IMR-90 (cell line): ENCODE measurements at regions not wholly inside any gene's neighbourhood (a gene's known extent, or its start where the extent isn't known, plus 50 kb on each side); places are given as distances from the start of the nearest gene placed in this dataset.

Source experiments
- ATAC-seq: fragments of 200-7000 bp; cut with Tn5 transposase; 2 replicates; pipeline ENCODE4 v1.9.1; 2020; ENCODE audit warnings: low read depth, mild to moderate bottlenecking, moderate library complexity
- BruUV-seq: library from RNA; stranded (reverse); fragments of 400-500 nt; replicated peaks from 2 replicates; lab custom pipeline; 2021; lab: Mats Ljungman, UMichigan
- CTCF ChIA-PET: fragments of 300-600 bp; formaldehyde crosslinking; extraction: SDS; loops from one replicate; lab custom pipeline; 2021; ENCODE audit warnings: antibody characterized with exemption; lab: Yijun Ruan, JAX
- POLR2A ChIA-PET: fragments of 300-600 bp; sonication (Branson Sonifier 250); formaldehyde crosslinking; loops from one replicate; lab custom pipeline; 2022; ENCODE audit warnings: antibody characterized with exemption; ENCODE audit not compliant: unreplicated experiment; lab: Charles Lee
- DNase-seq: peaks from one replicate; pipeline ENCODE4 v3.0.0; 2013
- H2AFZ ChIP-seq: replicated peaks from 2 replicates; pipeline ENCODE3; 2013; ENCODE audit warnings: low read length, mild to moderate bottlenecking; ENCODE audit not compliant: poor library complexity
- H2AK5ac ChIP-seq: 2 replicates; pipeline ENCODE4 v1.6.1; 2013; ENCODE audit warnings: low read depth, low read length, inconsistent platforms
- H2AK9ac ChIP-seq: replicated peaks from 2 replicates; pipeline ENCODE3; 2013; ENCODE audit warnings: mild to moderate bottlenecking, low read depth, low read length, moderate library complexity; ENCODE audit not compliant: poor library complexity
- H2BK120ac ChIP-seq: 2 replicates; pipeline ENCODE4 v1.6.1; 2013; ENCODE audit warnings: low read depth, low read length, inconsistent platforms
- H2BK15ac ChIP-seq: 3 replicates; pipeline ENCODE4 v1.6.1; 2013; ENCODE audit warnings: low read depth, low read length, inconsistent platforms
- H2BK20ac ChIP-seq: 2 replicates; pipeline ENCODE4 v1.6.1; 2013; ENCODE audit warnings: low read depth, mild to moderate bottlenecking, inconsistent platforms, low read length, moderate library complexity
- H2BK5ac ChIP-seq: 2 replicates; pipeline ENCODE4 v1.6.1; 2013; ENCODE audit warnings: mild to moderate bottlenecking, low read depth, low read length, inconsistent platforms; ENCODE audit not compliant: poor library complexity, severe bottlenecking
- H3K14ac ChIP-seq: replicated peaks from 2 replicates; pipeline ENCODE4 v1.6.1; 2013; ENCODE audit warnings: low read depth, low read length, inconsistent platforms
- H3K18ac ChIP-seq: 2 replicates; pipeline ENCODE4 v1.6.1; 2013; ENCODE audit warnings: low read depth, low read length, control low read depth
- H3K23ac ChIP-seq: 2 replicates; pipeline ENCODE4 v1.6.1; 2013; ENCODE audit warnings: low read depth, low read length, inconsistent platforms
- H3K27ac ChIP-seq: 2 replicates; pipeline ENCODE4 v1.5.1; 2013; ENCODE audit warnings: mild to moderate bottlenecking, control low read depth, low read length; ENCODE audit not compliant: insufficient read depth
- H3K27me3 ChIP-seq: 2 replicates; pipeline ENCODE4 v1.6.1; 2013; ENCODE audit warnings: low read length; ENCODE audit not compliant: control insufficient read depth, insufficient read depth
- H3K36me3 ChIP-seq: 2 replicates; pipeline ENCODE4 v1.6.1; 2013; ENCODE audit warnings: low read length, mixed read lengths; ENCODE audit not compliant: control insufficient read depth, insufficient read depth
- H3K4ac ChIP-seq: 2 replicates; pipeline ENCODE4 v1.6.1; 2013; ENCODE audit warnings: low read depth, low read length, inconsistent platforms
- H3K4me1 ChIP-seq: 2 replicates; pipeline ENCODE4 v1.6.1; 2013; ENCODE audit warnings: low read length, mixed read lengths; ENCODE audit not compliant: control insufficient read depth, insufficient read depth
- H3K4me2 ChIP-seq: 2 replicates; pipeline ENCODE4 v1.6.1; 2013; ENCODE audit warnings: low read depth, mild to moderate bottlenecking, control low read depth, low read length, moderate library complexity
- H3K4me3 ChIP-seq: 2 replicates; pipeline ENCODE4 v1.5.1; 2013; ENCODE audit warnings: low read depth, mild to moderate bottlenecking, control low read depth, low read length, moderate library complexity; ENCODE audit not compliant: insufficient read depth
- H3K56ac ChIP-seq: 2 replicates; pipeline ENCODE4 v1.6.1; 2013; ENCODE audit warnings: low read length, inconsistent platforms; ENCODE audit not compliant: insufficient read depth; ENCODE audit errors: extremely low read depth
- H3K79me1 ChIP-seq, 2 experiments: 2 replicates each; pipeline ENCODE4 v1.6.1; 2013; ENCODE audit warnings: low read length in 2 of 2, inconsistent platforms in 1 of 2, low read depth in 1 of 2
- H3K9ac ChIP-seq: 2 replicates; pipeline ENCODE4 v1.6.1; 2013; ENCODE audit warnings: low read depth, low read length, control low read depth
- H3K9me1 ChIP-seq: 2 replicates; pipeline ENCODE4 v1.6.1; 2013; ENCODE audit warnings: low read length, inconsistent platforms; ENCODE audit not compliant: insufficient read depth
- H3K9me3 ChIP-seq: 2 replicates; pipeline ENCODE4 v1.6.1; 2013; ENCODE audit warnings: low read length; ENCODE audit not compliant: control insufficient read depth, insufficient read depth
- H4K20me1 ChIP-seq: 2 replicates; pipeline ENCODE4 v1.6.1; 2013; ENCODE audit warnings: low read length, inconsistent platforms; ENCODE audit not compliant: insufficient read depth
- H4K5ac ChIP-seq: 2 replicates; pipeline ENCODE4 v1.6.1; 2013; ENCODE audit warnings: mild to moderate bottlenecking, low read depth, low read length, control low read depth
- H4K8ac ChIP-seq, 2 experiments: 2 replicates each; pipeline ENCODE4 v1.6.1; 2013; ENCODE audit warnings: low read depth in 2 of 2, low read length in 2 of 2, control low read depth in 1 of 2, inconsistent platforms in 1 of 2
- H4K91ac ChIP-seq: 2 replicates; pipeline ENCODE4 v1.6.1; 2013; ENCODE audit warnings: low read depth, low read length, inconsistent platforms; ENCODE audit not compliant: insufficient read depth
- CEBPB ChIP-seq: IDR thresholded peaks from 2 replicates; pipeline ENCODE4 v1.6.1; 2012; ENCODE audit warnings: low read depth, low read length, improper control_type of control experiment
- CHD1 ChIP-seq: IDR thresholded peaks from 2 replicates; pipeline ENCODE4 v1.6.1; 2012; ENCODE audit warnings: low read depth, low read length, improper control_type of control experiment
- MAZ ChIP-seq: IDR thresholded peaks from 2 replicates; pipeline ENCODE4 v1.6.1; 2012; ENCODE audit warnings: low read depth, mild to moderate bottlenecking, low read length, improper control_type of control experiment, moderate library complexity, borderline replicate concordance
- MXI1 ChIP-seq: IDR thresholded peaks from 2 replicates; pipeline ENCODE4 v1.6.1; 2012; ENCODE audit warnings: low read depth, mild to moderate bottlenecking, low read length, moderate library complexity, borderline replicate concordance
- NFE2L2 ChIP-seq: fragments of 150-350 bp; IDR thresholded peaks from 2 replicates; pipeline ENCODE4 v1.6.1; 2016; ENCODE audit warnings: low read depth, mild to moderate bottlenecking, low read length
- SMC3 ChIP-seq: fragments of 150-350 bp; IDR thresholded peaks from 2 replicates; pipeline ENCODE4 v1.6.1; 2016; ENCODE audit warnings: low read depth, mild to moderate bottlenecking, antibody characterized with exemption, low read length, moderate library complexity
- WGBS, 2 experiments: methylation state at CpG; one replicate each; pipeline versions ENCODE4 v1.1.5 to v1.1.7; 2013; ENCODE audit warnings: missing lambda C conversion rate in 2 of 2; ENCODE audit not compliant: insufficient read length in 1 of 2; ENCODE audit errors: extremely low coverage in 2 of 2; 5-methylcytosine and 5-hydroxymethylcytosine counted together
- dilution Hi-C: fragments of 300-500 bp; cut with HindIII; formaldehyde crosslinking; loops from one replicate; pipeline ENCODE4 v1.14.3; 2018; ENCODE audit warnings: low sequenced_read_pairs; ENCODE audit not compliant: unreplicated experiment
- in situ Hi-C: fragments of 300-500 bp; cut with MboI; formaldehyde crosslinking; loops from 3 replicates; pipeline ENCODE4 v1.14.3; 2019; ENCODE audit warnings: low sequenced_read_pairs, inconsistent platforms, mixed read lengths
- intact Hi-C: fragments of 100-400 bp; cut with micrococcal nuclease; formaldehyde crosslinking; loops from 2 replicates; pipeline ENCODE4 v1.10.0; 2022
- TF ChIP-seq, protein P1 (sequence below): fragments of 150-350 bp; IDR thresholded peaks from 2 replicates; pipeline ENCODE4 v1.6.1; 2016; ENCODE audit warnings: low read depth, mild to moderate bottlenecking, low read length, moderate library complexity, borderline replicate concordance
- TF ChIP-seq, protein P2 (sequence below): conservative IDR thresholded peaks from 2 replicates; pipeline ENCODE4 v1.5.1; 2012; ENCODE audit warnings: mild to moderate bottlenecking, low read depth, low read length, improper control_type of control experiment

- Histone ChIP-seq H3K4me1 (no peaks in the 10 kb centered on the region), H2BK120ac (no peak overlapping the region), H3K18ac (no peak overlapping the region), H3K14ac (no peak overlapping the region), H2BK20ac (no peak overlapping the region), H4K8ac (no peak overlapping the region), H3K9ac (no peak overlapping the region), H3K4ac (no peak overlapping the region), H3K9me3 (peaks cover 14% of the 10 kb centered on the region), H2AK9ac (no peak overlapping the region), H4K20me1 (no peaks in the 10 kb centered on the region), H3K27me3 (no peaks in the 10 kb centered on the region), H3K9me1 (no peaks in the 10 kb centered on the region), H3K56ac (no peak overlapping the region), H2AK5ac (no peak overlapping the region), H2BK15ac (no peak overlapping the region), H3K23ac (no peak overlapping the region), H4K91ac (no peak overlapping the region), H4K5ac (no peak overlapping the region), H3K4me3 (no peak overlapping the region), H3K27ac (no peak overlapping the region), H3K36me3 (no peaks in the 10 kb centered on the region), H3K4me2 (no peak overlapping the region), H3K79me1 (no peaks in the 10 kb centered on the region), H2AFZ (no peak overlapping the region), H2BK5ac (no peak overlapping the region)
- intact Hi-C loops = no loop called here
- BruUV-seq = no TSS peak
- in situ Hi-C loops = no loop called here
- WGBS, 2 experiments = no CpG with 5 or more reads among the region's 5 CpGs
- TF ChIP-seq MAZ (no peak), MXI1 (no peak), CEBPB (no peak), CHD1 (no peak), NFE2L2 (no peak), SMC3 (no peak)
- TF ChIP-seq, protein P1, sequence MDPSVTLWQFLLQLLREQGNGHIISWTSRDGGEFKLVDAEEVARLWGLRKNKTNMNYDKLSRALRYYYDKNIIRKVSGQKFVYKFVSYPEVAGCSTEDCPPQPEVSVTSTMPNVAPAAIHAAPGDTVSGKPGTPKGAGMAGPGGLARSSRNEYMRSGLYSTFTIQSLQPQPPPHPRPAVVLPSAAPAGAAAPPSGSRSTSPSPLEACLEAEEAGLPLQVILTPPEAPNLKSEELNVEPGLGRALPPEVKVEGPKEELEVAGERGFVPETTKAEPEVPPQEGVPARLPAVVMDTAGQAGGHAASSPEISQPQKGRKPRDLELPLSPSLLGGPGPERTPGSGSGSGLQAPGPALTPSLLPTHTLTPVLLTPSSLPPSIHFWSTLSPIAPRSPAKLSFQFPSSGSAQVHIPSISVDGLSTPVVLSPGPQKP = no peak
- TF ChIP-seq, protein P2, sequence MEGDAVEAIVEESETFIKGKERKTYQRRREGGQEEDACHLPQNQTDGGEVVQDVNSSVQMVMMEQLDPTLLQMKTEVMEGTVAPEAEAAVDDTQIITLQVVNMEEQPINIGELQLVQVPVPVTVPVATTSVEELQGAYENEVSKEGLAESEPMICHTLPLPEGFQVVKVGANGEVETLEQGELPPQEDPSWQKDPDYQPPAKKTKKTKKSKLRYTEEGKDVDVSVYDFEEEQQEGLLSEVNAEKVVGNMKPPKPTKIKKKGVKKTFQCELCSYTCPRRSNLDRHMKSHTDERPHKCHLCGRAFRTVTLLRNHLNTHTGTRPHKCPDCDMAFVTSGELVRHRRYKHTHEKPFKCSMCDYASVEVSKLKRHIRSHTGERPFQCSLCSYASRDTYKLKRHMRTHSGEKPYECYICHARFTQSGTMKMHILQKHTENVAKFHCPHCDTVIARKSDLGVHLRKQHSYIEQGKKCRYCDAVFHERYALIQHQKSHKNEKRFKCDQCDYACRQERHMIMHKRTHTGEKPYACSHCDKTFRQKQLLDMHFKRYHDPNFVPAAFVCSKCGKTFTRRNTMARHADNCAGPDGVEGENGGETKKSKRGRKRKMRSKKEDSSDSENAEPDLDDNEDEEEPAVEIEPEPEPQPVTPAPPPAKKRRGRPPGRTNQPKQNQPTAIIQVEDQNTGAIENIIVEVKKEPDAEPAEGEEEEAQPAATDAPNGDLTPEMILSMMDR = no peak
- no peak for DNase-seq
- no peak for ATAC-seq
- ChIA-PET POLR2A (no interaction called here), CTCF (no interaction called here)
- dilution Hi-C loops = no loop called here
Observed at GRCh38 chr2:4358837-4359236, 655.5 kb downstream of the DCDC2C start.
